Right lung (tissue), 2 donors: ENCODE measurements at regions not wholly inside any gene's neighbourhood (a gene's known extent, or its start where the extent isn't known, plus 50 kb on each side); places are given as distances from the start of the nearest gene placed in this dataset.

Experiments used
- DNase-seq, 2 donors: peaks; one replicate each; pipeline ENCODE4 v3.0.0-alpha.2; 2013

DNA sequence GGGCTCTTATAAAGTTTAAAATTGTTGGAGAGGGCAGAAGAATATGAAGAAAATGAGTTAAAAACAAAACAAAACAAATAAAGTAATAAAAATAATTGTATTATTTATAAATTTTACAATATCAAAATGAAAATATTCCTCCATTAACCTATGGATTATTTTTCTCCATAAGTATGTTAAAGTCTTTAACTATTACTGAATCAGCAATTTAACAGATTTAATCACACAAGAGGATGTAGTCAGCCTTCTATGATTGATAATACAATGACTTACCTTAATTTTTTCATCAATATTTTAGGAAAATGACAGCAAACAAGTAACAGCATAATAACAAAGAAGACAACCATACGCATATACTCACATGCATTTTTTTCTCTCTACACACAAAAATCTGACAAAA, 1195.3 kb upstream of the NUDT12 start:
- no peak for DNase-seq

DNA sequence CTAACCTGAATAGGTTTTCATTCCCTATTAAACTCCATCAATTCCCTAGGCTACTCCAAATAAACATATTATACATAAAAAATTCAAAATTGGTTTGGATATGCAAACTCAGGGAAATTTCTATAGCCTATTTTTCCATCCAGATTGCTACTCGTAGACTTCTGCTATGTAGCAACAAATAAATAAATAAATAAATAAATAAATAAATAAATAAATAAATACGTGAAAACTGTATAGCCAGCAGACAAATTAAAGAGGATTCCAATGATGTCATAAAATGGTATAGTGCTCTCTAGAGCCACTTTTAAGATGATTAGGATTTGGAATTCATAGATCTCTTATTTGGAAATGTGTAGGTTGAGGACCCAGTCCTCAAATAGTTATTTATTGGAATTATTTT, 1193.2 kb upstream of the NUDT12 start:
- DNase-seq, result no peak

DNA sequence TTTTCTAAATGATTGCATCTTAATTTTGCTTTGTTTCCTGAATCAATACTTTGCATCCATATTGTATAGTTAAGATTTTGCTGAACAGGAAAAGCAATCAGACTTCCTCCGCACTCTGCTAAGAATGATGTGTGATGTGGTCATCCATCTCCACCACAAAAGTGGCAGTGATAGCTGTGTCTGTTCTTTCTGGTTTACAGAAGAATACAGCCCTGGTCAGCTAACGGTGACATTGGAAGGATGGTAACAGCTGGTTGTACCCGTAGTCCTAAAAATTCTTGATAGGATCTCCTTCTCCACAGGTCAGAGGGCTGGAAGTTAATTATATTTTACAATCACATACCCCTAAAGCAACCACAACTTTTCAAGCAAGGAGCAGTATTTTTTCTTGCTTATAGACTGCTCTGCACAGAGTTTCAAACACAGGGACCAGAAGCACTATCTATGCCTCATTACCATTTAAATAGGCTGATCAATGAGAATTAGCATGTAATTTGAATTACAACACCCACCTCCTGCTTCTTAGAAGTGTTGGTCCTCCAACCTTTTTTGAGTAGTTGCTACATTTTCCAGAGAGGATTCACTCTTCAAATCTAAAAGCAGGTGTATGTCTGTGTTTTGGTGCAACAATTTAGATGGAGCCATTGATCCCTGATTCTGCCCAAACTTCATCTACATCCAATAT, 1191.9 kb upstream of the NUDT12 start:
- no peak for DNase-seq

DNA sequence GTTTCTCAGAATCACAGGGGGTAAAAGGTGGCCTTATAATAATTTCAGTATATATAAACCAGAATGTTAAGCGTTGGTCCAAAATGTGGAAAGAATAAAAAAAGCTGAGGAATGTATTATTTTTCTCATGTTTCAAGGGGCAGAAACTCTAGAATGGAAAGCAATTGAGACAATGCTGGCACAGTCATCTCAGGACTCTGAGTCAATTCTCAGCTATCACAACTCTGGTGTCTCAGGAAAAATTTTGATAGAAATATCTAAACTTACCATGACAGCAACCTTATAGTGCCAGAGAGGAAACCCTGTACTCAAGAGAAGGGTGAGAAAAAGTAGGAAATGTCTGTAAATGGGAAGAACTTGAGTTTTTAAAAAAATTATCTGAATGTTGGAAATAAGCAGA, 1189.4 kb upstream of the NUDT12 start:
- DNase-seq, result no peak

DNA sequence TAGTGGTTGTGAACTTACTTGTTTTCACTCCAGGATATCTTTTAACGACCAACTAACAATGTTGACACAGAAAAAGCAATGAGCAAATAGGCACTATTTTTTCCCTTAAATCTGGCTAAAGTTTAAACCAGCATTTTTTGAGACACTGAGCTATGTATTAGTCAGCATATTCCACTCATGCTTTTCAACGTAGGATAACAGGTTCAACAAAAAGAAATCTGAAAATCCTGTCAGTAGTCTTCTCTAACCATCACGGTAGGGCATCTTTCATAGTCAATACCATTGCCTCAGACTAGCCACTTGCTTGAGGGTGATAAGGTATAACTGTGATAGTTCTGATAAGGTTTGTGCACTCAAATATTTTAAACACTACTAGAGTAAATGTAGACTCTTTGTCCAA, 1177.3 kb upstream of the NUDT12 start:
- DNase-seq, result no peak

DNA sequence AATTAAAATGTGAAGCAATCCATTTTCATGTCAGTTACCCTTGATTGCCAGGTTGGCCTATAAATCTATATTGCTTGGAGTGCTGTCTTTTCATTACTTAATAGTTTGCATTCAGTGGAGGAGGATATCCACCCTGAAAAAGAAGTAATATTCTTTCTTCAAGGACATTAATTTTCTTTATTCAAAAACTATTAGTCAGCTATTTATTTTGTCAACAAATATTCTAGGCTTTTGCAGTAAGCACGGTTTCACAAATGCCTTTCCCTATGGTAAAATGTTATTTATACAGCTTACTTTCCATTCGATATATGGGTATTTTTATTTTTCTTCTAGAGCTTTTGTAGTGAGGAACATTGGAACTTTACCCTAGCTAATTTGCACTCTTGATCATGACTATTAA, 1176.9 kb upstream of the NUDT12 start:
- no peak for DNase-seq

DNA sequence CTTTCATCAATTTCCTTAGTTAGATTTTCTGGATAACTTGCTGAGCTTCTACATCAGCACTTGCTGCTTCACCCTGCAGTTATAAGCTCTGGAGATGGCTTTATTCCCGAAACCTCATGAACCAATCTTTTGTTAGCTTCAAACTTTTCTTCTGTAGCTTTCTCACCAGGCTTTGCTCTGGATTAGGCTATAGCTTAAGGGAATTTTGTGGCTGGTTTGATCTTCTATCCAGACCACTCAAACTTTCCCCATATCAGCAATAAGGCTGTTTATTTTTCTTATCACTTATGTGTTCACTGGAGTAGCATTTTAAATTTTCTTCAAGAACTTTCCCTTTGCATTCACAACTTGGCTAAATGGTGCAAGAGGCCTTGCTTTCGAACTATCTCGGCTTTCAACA, 1173.5 kb upstream of the NUDT12 start:
- no peak for DNase-seq

DNA sequence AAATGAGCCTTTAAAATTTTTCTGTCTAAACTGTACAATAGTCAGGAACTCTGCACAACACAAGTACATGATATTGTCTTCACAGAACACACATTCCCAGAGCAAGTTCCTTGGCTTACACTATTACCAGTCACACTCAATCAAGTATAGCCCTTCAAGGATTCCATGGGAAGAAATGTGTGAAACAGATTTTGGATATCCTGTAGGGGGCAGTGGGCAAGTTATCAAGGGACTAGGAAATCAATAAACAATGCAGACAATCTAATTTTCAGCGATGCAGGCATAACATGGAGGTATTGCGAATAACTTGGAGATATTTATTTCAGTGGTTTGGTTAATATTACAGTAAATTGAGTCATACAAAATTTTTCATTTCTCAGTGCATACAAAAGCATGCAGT, 1171.5 kb upstream of the NUDT12 start:
- DNase-seq, result no peak

DNA sequence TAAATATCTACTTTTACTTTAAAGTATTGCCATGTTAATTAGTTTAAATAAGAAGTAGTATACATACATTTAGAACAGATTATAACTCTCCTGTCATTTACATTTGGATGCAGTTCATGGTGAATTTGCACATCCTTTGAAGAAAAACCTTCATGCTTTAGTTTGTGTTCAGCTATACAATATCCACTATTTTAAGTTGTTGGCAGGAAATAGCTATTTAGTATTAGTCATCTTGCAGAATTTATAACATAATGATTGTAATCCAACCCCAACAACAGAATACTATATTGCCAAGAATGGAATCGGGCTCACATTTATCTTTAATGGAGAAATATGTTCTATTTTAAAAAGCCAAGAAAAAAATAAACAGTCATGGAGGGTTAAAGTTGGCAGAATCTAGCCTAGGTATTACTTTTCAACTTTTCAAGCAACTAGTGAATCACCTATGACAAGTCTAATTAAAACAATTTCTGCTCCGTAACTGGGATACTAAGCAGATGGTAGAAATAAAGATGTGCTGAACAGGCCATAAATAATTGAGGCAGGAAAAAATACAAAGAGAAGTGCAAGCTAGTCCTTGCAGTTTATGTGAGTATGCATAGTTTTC, 1170.6 kb upstream of the NUDT12 start:
- DNase-seq, result no peak

DNA sequence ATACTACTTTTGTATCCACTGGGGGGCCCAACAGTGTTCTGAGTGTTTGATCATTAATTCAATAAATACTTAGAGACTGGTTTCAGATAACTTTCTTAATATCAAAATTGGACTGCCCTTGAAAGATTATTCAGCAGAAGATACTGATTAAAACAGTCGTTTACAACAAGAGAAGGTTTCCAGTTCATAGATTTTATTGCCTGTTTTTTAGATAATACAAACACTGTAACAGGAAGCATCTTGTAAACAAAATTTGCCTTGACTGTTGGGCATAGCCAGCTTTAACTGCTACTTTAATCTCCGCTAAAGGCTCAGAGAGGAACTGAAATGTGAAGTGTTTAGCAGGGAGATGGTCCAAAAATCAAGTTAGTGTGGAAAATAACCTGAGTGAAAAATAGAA, 1168.7 kb upstream of the NUDT12 start:
- DNase-seq, result peak in 1 of 2 donors; percentile 13

DNA sequence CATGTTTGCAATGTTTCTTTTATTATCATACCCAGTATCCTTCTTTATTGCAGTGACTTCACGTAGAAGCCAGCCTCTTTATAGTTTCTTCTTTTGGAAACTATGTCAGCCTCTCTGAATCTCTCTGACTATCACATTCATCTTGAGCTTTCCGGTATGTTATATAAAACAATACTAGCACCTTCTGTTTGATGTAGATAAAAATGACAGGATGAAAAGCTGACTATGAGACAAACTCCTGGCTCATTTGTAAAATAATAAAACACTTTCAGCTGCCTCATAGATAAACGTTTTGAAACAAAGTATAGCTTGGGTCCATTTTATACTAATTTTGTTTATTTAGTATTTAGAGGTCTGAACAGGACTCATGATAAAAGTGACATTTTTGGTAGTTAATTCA, 1145.4 kb upstream of the NUDT12 start:
- DNase-seq, result no peak

DNA sequence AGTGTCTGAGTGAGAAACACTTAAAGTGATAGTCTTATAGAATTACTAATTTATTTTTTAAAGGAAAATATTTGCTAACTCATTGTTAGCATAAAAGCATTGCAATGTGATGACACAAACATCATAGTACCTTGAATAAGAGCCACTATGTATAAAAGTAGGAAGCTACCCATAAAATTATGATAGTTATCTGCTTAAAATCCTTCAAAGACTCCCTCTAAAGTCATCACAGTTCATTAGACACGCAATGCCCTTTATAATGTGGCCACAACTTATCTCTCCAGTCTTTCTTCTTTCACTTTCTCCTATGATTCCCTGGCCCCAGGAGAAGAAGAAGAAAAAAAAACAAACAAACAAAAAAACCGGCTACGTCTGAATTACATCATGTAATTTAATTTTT, 1144.0 kb upstream of the NUDT12 start:
- no peak for DNase-seq

DNA sequence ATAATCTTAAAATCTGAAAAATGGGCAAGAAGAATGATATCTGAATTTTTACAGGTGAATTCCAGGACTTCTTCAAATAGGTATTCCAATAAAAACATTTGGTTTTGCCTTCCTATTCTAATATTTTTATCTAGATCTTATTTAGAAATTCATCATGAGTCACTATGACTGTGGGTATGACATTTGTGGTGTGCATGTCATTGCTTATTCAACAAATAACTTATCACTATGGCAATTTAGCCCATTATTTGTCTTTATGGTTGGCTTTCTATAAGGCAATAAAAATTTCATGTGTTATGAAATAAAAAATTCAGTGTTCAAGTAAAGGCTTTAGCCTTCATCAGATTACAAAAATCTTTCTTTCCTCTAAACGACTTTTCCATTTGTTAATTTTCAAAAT, 1139.6 kb upstream of the NUDT12 start:
- no peak for DNase-seq

DNA sequence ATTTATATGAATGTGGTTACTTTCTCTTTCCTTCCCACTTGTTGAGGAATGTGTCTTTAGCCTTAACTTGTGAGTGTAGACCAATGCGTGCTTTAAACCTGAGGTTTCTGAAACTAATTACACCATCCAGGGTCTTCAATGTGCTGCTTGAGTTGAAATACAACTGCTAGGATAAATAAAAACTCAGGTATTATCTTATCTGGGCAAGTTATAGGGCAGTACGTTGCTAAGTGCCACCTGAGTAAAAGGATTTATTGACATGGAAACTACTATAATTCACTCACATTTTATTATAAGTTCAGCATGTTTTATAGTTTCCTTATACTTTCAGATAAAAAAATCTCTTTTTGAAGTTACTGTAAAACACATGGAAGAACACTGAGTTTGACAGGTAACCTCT, 1136.8 kb upstream of the NUDT12 start:
- DNase-seq, result no peak

DNA sequence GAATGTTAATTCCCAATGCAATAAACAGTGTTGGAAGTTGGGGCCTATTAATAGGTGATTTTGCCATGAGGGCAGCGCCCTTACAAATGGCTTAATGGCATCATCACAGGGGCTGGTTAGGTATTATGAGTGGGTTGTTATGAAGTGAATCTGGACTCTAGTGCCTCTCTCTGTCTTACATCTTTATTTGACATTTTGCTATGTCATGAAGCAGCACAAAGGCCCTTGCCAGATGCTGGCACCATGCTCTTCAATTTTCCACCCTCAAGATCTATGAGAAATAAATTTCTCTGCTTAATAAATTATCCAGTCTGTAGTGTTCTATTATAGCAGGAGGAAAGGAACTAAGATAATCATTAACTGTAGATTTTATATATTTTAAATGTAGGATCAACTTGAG, 1098.7 kb upstream of the NUDT12 start:
- DNase-seq, result no peak

DNA sequence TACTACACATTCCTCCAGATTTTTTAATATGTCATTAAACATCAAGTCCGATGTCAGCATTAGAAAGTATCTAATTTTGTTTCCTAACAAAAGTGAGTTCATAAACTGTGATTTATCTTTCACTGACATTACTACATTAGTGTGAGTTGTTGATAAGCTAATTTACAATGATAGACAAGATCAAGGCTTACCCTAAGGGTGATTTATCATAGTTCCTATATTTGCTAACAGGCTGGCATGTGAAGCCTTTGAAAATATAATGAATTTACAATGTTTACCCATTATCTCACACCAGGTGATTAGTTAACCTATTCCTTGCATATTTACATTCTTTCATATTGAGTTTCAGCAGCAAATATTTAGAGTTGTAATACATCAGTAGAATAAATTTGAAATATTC, 1096.9 kb upstream of the NUDT12 start:
- no peak for DNase-seq

DNA sequence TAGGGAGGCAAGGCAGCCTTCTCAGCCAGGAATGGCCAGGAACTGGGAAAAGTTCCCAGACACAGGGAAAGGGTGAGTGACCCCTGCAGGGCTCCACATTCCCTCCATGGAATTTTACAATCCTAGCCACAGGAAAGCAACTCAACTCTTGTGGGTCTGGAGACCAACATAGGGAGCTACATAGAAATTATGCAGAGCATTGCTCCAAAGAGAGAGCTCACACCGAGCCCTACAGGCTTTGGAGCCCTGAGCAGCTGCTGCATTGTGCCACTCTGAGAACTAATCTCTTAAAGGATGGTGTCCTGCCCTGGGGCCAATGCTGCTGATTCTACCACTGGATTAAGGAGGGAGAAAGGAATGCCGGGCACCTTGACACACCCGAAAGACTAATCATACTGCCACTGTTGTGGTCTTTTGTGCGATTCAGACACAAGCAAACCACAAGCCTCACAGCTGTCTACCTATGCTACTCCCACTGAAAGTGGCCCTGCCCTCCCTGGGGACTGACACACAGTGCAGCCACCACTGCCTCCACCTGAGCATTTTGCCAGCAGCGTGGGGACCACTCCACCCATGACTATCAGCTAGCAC, 1089.8 kb upstream of the NUDT12 start:
- no peak for DNase-seq

DNA sequence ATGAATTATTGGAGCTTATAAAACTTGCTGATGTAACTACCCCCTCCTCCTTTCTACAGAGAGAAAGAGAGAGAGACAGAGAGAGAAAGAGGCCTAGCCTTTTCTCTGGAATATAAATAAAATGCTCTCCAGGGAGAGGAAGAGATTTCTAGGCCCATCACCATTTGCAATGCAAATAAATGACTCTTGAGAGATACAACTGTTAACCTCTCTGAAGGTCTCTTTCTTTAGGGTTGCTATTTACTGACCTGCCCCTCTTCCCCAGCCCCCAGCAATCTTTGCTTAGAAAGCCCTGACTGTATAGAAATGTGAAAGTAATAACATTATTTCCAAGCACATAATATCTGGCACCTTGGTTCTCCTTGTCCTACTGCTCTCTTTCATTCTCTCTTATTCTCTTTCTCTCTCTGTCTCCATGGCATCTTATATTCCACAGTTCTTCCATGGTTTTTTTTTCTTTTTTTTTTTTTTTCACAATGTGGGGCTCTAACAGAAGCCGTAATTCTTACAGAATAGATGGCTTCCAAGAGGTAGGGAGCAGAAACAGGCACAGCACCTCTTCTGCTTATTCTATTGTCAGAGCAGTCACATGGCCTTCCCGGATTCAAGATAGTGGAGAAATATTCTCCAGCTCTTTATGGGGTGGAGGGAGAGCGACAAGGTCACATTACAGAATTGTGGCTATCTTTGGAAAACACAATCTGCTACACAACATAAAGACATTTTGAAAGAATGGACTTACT, 1087.9 kb upstream of the NUDT12 start:
- DNase-seq, result no peak

DNA sequence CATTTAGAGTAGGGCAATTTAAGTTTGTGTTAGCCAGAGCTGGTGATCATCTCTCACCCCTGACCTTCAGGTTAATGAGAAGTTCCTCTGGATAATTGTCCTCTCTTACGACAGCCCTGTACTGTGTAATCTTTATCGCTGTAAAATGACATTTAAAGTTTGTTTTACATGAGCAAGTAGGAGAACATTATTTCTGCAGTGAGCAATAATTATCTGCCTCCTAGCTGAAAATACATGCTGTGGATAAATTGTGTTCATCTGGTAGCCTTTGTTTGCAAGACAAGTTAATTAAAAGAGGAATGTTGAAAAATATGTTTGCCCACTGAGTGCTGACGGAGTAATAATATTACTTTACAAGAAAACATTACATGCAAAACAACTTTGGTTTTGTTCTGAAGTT, 1083.8 kb upstream of the NUDT12 start:
- DNase-seq, result no peak

DNA sequence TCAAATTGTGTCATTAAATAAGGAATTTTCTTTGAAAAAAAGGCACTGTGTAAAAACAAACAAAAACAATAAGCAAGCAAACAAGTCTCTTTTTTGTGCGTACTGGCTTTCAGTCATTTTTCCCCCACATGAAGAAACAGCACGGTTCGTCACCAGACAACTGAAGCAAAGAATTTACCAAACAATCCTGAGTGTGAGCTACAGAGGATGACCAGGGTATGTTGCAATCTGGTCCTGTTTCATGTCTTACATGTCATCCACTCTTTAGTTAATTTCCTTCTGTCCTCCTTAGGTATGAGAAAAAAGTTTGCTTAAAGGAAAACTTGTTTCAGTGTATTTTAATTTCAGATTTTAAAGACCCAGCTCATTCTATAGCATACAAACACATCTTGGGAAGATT, 1080.7 kb upstream of the NUDT12 start:
- DNase-seq, result no peak

DNA sequence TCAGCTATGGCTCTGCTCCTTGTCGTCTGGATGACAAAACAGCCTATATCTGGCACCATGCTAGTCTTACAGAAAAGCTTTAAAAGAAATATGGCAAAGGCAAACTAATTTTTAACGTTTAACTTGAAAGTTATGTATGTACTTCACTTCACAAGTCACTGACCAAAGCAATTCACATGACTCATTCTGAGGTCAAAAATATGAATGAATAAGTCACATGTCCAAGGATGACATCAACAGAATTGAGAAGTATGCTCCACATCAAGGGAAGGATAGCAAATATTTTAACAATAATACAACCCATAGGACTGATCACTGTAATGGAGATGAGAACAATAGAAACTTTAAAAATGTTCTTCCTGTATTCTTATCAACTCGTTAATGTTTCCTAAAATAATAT, 1072.6 kb upstream of the NUDT12 start:
- no peak for DNase-seq

DNA sequence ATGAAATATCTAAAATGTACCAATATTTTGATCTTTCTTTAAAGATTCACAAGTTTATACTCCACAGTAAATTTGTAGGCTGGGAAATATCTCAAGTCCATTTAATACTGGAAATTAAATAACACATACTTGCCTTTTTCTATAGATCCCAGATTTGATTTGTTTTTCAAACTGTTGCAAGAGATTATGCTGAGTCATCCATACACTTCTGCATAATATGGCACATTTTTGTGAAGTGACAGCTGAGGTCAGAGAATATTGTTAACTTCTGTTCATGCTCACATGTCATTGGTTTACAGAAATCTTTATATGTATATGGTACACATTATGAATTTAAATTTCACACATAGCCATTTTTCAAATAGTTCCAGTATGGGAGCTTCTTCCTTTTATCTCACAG, 1066.3 kb upstream of the NUDT12 start:
- no peak for DNase-seq

DNA sequence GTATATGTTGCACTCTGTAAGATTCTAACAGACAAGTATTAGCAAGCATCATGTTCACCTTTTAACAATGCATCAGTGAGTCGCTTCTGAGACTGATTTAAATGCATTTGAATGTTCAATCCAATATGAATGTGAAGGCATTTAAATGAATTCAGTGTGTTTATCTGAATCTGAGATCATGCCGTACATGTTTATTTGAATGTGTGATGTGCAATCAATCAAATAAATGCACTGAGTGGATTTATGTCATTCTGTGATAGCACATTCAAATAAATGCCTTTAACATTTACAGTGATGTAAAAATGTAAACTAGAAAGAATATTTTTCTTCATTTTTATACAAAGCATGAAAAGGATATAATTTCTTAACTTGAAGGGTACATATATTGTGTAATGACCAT, 1063.5 kb upstream of the NUDT12 start:
- no peak for DNase-seq
